SKM-1 (cell line): ENCODE measurements at regions not wholly inside any gene's neighbourhood (a gene's known extent, or its start where the extent isn't known, plus 50 kb on each side); places are given as distances from the start of the nearest gene placed in this dataset.
"Not testable (repeated sequence)": the region's sequence is repeated elsewhere in the genome, so short reads cannot be mapped to it uniquely, and the experiment has no call there.

ENCODE experiments used
- DNase-seq: peaks from one replicate; lab custom pipeline; 2025; ENCODE audit not compliant: unreplicated experiment; lab: John Stamatoyannopoulos, UW

DNA sequence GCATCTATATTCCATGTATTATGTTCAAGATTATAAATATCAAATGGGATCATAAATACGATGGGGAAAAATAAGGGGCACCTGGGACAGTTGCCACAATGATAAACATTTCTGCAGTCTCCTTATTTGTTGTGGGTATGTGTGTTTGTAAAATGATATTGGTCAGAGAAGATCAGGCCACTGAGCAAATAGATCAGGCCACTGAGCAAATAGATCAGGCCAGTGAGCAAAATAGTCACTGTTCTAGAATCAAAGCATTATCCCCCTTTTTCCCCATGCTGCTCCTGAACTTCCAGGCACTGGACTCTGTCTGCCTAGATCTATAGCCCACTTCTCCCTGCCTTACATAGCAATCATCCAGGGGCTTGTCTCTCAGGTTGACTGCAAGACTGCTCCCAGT, 599.8 kb upstream of the USP24 start:
- no peak for DNase-seq

DNA sequence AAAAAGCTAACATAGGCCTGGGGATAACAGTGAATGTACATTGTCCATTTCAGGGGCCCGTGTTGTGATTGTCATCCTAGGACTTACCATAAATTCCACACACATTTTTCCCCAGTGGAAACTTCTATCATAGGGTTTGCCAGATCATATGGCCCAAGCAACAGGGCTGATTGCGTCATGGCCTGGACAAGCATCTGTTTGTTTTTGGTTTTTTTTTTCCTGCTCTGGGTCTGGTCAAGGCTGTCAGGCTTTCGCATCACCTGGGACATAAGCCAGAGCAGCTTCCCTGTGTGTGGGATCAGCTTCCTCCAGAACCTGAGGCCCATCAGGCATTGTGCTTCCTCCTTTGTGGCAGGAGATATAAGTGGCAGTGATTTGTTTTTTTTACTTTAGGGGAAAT, 598.5 kb upstream of the USP24 start:
- no peak for DNase-seq

GRCh38 chr1:55812281-55812680, 597.1 kb upstream of the USP24 start:
- DNase-seq = no peak

- DNase-seq = no peak
These were observed 593.1 kb upstream of the USP24 start for GRCh38 chr1:55808263-55808662.

GRCh38 chr1:55803429-55803828, 588.3 kb upstream of the USP24 start:
- no peak for DNase-seq

DNA sequence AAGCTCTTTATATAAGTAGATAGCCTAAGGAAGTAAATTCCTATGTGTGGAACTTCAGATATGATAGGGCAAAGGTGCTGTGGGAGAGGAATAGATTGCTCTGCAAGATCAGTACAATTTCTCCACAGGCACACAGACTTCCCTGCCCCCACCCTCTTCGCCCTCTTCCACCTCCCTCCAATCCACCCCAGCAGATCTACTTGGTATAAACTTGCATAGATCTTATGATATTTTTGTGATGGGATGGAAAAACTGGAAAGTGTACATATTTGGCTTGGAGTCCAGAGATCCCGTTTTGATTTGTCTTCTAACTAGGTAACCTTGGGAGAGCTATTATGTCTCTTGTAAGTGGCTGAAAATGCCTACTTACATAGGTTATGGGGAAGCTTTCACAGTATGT, 586.3 kb upstream of the USP24 start:
- DNase-seq = no peak

DNA sequence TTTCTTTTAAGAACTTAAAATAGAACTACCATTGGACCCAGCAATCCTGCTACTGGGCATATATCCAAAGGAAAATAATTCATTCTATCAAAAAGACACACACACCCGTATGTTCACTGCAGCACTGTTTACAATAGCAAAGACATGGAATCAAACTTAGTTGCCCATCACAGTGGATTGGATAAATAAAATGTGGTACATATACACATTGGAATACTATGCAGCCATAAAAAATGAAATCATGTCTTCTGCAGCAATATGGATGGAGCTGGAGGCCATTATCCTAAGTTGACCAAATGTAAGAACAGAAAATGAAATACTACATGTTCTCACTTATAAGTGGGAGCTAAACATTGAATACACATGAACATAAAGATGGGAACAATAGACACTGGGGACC, 585.3 kb upstream of the USP24 start:
- no peak for DNase-seq

- no peak for DNase-seq
These were observed 578.7 kb upstream of the USP24 start for GRCh38 chr1:55793856-55794255.

- DNase-seq = no peak
These were observed 577.7 kb upstream of the USP24 start for GRCh38 chr1:55792870-55793269.

GRCh38 chr1:55789466-55789865, 574.3 kb upstream of the USP24 start:
- no peak for DNase-seq

GRCh38 chr1:55786396-55786795, 571.2 kb upstream of the USP24 start:
- DNase-seq = no peak

- not testable (repeated sequence) for DNase-seq
These were observed 569.8 kb upstream of the USP24 start for GRCh38 chr1:55784941-55785450.

- no peak for DNase-seq
These were observed 566.8 kb upstream of the USP24 start for GRCh38 chr1:55781944-55782482.

GRCh38 chr1:55781003-55781402, 565.8 kb upstream of the USP24 start:
- DNase-seq = no peak

DNA sequence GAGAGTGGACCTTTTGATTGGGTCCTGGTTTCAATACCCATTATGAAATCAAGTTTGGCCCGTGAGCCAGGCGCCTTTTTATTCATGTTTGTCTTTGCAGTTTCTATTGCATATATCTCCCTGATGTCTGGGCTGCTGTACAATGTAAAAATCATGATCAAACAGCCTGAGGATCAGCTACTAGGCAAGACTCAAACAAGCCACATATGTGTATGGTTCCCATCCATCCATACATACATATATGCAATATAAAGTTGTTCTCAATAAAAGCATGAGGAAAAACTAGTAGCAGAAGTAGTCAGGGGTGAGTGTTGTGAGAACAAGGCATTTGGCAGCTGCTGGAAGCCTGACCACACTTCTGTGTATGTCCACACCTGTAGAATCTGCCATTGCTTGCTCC, 562.4 kb upstream of the USP24 start:
- no peak for DNase-seq

DNA sequence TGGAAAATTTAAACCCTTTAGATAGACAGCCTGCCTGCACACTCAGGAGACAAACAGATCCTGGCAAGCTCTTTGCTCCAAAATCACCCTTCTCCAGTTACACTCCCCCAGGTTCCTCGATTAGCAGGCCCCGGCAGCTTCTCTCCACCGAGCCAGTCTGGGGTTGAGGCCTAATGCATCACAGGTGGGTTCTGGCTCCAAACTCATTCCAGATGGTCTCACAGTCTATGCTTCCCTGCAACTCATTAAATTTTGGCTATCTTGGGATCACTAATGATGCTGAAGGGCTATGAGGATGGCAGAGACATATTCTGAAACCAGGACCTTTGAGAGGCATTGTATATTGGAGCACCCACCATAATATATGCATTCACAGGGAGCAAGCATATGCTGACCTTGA, 559.8 kb upstream of the USP24 start:
- no peak for DNase-seq

GRCh38 chr1:55774446-55774845, 559.3 kb upstream of the USP24 start:
- no peak for DNase-seq

DNA sequence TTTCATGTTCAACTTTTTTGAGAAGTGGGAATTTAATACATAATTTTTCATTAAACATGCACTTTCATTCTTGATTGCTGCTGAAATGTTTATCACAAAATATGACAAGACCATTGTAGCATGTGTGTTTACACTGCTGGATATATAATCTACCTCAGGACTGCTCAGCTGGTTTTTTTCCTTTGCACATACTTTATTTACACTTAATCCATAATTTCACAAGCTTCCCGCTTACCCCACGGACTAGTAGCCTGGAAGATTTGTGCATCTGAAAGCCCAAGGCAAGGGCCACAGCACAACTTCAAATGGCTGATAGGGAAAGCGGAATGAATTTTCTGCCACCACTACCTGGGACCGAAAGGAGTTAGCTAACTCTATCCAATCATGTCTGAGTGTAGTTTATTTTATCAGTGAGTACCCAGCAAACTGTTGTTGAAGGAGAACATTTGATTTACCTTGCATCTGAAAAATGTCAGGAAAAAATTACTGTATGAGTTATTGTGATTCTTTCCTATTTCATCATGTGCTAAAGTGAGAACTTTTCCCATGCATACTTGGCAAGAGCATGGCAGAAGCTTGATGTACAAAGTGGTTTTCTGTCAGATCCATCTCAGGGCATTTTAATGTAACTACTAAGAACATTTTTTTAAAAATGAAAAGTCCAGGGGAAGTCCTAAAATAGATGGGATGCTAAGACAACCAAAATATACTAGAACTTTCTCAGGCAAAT, 558.2 kb upstream of the USP24 start:
- DNase-seq = no peak

DNA sequence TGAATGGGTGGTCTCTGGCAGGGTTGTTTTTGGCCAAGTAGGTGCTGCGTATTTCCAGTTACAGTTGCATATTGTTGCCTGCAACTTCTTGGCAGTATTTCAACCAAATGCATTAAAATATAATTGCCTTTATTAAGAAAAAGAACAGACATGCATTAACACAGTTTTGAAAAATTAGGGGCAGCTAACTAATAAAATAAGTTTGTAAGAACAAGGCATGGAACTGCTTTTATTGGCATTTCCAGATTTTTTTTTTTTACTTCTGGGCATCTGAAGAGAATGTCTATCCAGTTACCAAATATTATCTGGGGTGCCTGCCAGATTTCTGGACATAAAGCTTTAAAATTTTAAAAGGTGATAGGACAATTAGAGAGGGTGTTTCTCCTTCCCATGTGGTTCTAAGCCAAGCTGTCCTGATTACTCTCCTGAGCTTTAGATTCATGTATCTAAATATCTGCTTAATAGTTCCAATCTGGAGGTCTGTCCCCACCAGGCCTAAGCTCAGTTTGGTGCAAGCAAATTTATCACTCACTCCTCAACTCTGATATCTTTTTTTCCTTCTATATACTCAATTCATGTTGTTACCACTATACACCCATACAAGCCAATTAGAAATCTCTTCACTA, 553.3 kb upstream of the USP24 start:
- no peak for DNase-seq

DNA sequence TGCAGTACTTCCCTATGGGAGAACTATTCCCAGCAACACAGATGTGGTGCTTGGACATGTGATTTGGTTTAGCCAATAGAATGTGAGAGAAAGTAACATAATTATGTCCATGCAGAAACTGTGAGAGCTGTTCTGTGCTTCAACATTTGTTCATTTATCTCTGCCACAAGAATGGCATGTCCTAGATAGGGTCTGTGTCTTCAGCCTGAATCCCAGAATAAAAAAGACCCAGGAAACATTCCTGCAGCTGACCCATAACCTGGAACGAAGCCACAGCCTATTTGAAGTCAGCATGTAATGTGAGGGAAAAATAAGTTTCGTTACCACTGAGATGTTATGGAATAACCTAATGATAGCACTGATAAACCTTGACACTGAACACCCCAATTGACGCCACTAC, 552.0 kb upstream of the USP24 start:
- no peak for DNase-seq

GRCh38 chr1:55765505-55765904, 550.3 kb upstream of the USP24 start:
- not testable (repeated sequence) for DNase-seq

DNA sequence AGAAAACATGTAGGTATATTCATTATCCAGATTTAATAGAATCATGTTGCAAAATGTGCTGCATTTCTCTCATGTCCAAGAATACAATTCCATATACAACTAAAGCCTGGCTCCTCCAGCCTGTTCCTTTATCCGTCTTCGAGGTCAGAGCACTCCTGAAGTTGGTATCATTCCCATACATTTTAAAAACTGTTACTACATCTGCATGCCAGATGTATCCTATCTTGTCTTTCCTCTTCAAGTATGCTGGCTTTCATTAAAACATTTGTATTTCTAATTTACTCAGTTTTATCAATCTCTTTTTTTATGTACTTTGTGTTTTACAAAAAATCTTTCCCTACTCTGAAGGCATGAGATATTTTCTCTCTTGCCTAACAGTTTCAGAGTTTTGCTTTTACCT, 536.6 kb upstream of the USP24 start:
- no peak for DNase-seq

GRCh38 chr1:55750628-55750995, 535.4 kb upstream of the USP24 start:
- DNase-seq = no peak
